DMS153 (cell line): ENCODE measurements at regions not wholly inside any gene's neighbourhood (a gene's known extent, or its start where the extent isn't known, plus 50 kb on each side); places are given as distances from the start of the nearest gene placed in this dataset.
A peak's percentile ranks its signal among the peaks of the same experiment; 100 is the strongest.

Source experiments
- DNase-seq: peaks from one replicate; lab custom pipeline; 2025; lab: John Stamatoyannopoulos, UW

GRCh38 chr2:204234248-204234647 lies 297.7 kb downstream of the ICOS start:
- DNase-seq: no peak

- no peak for DNase-seq
These were observed 298.3 kb downstream of the ICOS start for GRCh38 chr2:204234879-204235278.

- DNase-seq: no peak
These were observed 300.9 kb downstream of the ICOS start for GRCh38 chr2:204237416-204237815.

GRCh38 chr2:204239411-204240165 lies 303.0 kb downstream of the ICOS start:
- DNase-seq: no peak

GRCh38 chr2:204240961-204241360 lies 304.3 kb upstream of the PARD3B start:
- no peak for DNase-seq

GRCh38 chr2:204249437-204249836 lies 295.8 kb upstream of the PARD3B start:
- no peak for DNase-seq

- no peak for DNase-seq
These were observed 294.6 kb upstream of the PARD3B start for GRCh38 chr2:204250692-204251091.

DNA sequence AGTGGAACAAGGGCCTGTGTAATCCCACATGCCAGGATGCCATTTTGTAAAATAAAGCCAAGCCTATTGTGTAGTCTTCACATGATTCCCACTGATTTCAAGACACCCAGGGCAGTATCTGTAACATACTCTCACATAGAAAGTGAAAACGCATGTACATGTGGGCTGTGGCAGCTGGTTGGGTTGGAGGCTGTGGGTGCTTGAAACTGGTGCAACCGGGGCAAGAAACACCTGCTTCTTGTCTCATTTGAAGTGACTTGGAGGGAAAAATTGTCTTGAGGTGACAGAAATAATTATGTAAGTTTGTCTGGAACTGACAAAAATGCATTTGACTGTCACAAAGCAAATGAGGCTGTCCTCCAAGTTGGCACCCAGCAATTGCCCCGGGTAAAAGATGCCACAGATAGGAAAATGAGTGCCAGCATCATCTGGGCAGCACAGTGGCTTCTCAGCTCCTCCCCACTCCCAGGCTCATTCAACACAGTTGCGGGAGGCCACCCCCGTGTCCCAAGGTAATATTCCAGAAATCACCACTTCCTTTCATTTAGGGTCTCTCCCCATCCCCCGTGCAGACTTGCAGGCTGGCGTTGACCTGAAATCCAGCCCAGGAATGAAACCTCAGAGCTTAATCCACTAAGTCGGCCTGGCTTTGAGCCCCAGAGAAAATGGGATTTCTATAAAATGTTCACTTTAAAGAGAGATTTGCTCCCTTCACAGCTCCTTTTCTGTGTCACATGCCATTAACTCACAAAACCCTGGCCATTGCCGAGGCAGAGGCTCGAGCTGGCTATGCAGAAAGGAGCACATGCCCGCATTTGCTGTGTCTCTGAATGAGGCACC lies 293.9 kb upstream of the PARD3B start:
- DNase-seq: no peak

GRCh38 chr2:204251998-204252376 lies 293.3 kb upstream of the PARD3B start:
- no peak for DNase-seq

GRCh38 chr2:204255071-204255470 lies 290.2 kb upstream of the PARD3B start:
- no peak for DNase-seq

DNA sequence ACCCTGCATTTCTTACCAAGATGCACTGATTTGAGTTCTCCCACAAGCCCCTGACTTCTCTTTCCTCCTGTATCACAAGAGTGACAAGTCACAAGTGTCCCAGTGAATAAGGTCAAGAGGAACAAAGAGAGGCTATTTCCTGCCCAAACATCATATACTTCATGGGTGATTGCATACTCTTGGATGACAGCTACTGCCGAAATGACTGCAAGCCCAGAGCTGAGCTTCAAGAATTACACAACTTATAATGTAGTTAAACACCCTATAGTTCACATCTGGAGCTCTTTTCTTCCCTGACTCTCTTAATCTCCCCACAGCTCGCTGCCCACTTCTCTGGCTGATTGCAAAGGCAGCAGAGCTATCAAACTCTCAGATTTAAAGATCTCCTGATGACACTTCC lies 289.7 kb upstream of the PARD3B start:
- DNase-seq: no peak

DNA sequence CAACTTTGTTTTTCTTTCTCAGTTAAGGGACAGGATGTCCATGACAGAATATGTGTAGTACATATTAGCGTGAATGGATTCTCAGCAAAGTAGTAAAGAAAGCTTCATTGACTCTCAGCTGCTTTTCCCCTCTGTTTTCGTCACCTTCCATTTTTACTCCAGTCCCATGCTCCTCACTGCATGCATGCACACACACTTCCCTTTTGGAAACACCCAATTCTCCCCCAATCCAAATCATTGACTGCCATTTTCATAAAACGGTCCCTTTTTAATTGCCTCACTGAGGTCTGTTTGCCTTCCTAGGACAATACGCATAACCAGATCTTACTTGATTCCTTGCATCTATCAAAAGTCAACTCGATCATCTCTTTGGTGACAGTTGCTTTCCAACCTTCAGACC lies 287.5 kb upstream of the PARD3B start:
- no peak for DNase-seq

DNA sequence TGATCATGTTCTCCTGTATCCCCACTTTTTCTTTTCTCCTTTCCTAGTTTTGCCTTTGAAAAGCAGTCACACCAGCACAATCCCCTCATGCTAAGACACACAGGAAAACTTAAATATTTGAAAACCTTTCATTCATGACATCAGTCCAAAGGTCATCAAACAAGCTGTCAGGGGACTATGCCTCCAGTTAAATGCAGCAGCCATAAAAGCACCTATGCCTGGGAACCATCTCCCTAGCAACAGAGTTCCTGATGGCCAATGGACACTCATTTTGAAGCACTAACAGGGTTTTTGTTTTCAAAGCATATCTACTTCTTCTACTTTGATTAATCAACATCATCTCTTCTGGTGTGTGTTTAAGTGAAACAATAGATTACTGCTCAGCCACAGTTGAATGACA lies 286.4 kb upstream of the PARD3B start:
- DNase-seq: no peak

DNA sequence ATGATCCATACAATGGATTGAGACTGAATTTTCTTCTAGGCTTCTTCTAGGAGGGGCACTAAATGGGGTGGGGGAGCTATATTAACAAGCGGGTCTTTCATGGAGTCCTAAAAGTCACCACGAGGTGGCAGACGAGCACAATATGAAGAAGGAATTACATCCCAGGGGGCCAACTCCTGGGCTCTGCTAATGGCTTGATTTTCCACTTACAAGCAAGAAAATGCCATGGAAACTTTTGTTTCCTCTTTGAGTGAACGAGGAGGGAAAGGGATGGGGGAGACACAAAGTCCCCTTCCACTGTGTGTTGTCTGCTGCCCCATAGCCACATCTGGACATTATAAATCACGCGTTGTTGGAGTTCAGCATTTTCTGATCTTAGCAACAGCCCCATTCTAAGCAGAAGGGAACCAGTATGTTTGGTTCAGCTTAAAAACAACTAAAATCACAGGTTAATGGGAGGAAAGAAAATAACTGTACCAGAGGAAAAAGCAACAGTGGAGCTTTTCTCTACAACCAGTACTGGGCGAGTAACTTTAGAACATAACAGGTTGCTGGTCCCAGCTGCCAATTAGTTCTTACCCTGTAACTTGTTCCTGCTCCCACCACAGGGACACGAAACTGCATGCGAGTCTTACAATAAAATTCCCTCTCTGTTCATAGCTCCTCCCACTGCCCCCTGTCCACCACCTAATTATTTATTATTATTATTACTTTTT lies 285.0 kb upstream of the PARD3B start:
- DNase-seq: peak; percentile 54

DNA sequence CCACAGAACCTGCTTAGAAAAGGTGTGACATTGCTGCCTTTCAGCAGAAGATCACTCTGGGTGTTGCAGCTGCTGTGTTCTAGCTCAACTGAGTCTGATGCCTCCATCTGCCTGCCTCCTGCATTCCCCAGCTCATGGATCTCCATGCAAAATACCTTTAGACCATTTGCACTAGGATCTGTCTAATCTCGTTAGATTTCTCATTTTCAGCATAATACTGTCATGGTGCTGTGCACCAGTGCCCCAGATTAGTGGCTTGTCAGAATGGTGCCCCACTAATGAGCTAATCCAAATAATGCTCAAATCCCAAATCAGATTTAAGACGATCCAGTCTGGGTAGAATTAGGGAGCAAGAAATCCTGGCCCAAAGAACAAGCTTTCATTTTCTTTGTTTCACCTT lies 284.4 kb upstream of the PARD3B start:
- no peak for DNase-seq

- DNase-seq: no peak
These were observed 283.4 kb upstream of the PARD3B start for GRCh38 chr2:204261846-204262245.

DNA sequence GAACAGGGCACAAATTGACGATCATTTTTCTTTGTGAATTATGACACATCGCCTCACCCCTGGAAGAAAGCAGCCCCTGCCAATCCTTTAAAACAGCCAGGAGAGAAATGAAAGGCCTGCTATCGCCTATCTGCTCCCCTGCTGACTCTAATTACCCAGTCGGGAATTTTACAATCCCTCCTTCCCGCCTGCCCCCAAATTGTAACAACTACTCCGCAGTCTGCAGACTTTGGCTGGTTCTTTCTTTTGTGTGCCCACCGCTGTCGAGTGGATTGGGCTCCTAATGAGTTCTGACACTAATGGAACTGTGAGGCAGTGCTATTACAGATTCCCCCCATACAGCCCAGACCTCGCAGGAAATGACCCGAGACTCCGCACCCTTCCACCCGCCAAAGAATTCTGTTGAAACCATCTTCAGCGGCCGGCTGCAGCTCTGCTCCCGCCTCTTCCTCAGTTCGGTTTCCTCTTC lies 281.2 kb upstream of the PARD3B start:
- no peak for DNase-seq

- no peak for DNase-seq
These were observed 280.6 kb upstream of the PARD3B start for GRCh38 chr2:204264621-204265140.

DNA sequence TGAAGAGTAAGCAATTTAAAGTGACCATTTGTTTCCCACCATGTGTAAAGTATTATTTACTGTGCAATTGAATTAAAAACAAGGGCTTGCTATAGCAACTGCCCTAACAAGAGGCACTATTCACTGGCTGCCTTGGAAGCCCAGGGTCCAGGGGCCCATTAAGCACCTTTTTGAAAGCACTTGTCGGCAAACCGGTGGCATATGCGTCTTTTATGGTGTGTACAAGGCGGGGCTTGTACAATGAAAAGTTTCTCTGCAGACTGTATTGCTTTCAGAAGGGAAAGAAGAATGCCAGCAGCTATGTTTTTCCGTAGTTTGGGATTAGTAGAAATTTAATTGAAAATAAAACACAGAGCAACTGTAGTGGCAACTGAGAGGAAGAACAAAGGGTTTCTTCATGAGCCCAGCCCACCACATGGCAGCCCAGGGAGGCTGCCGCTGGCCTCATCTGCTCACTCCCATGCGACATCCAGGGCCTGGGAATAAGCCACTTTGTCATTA lies 279.5 kb upstream of the PARD3B start:
- peak; percentile 94 for DNase-seq

GRCh38 chr2:204268458-204268857 lies 276.8 kb upstream of the PARD3B start:
- no peak for DNase-seq

GRCh38 chr2:204268971-204269370 lies 276.3 kb upstream of the PARD3B start:
- DNase-seq: no peak

GRCh38 chr2:204272089-204272488 lies 273.2 kb upstream of the PARD3B start:
- no peak for DNase-seq
